ENCODE measurements at regions not wholly inside any gene's neighbourhood (a gene's known extent, or its start where the extent isn't known, plus 50 kb on each side); places are given as distances from the start of the nearest gene placed in this dataset.

GRCh38 chr14:97724265-97724731 lies 927.1 kb downstream of the VRK1 start:
- no peak for TF ChIP-seq CTCF (IDR thresholded peaks at IDR 0.05)
- TF ChIP-seq POLR2A (IDR thresholded peaks at IDR 0.05) = no peak
- TF ChIP-seq POLR2AphosphoS5 (IDR thresholded peaks at IDR 0.05) = no peak

All from breast epithelium (tissue), 3 donors.